H1 (cell line): ENCODE measurements at regions not wholly inside any gene's neighbourhood (a gene's known extent, or its start where the extent isn't known, plus 50 kb on each side); places are given as distances from the start of the nearest gene placed in this dataset.

Experiments used
- CTCF ChIA-PET: fragments of 300-600 bp; sonication (Branson Sonifier 250); formaldehyde crosslinking; loops from one replicate; lab custom pipeline; 2021; ENCODE audit not compliant: partially characterized antibody; lab: Charles Lee
- POLR2A ChIA-PET: fragments of 300-600 bp; sonication (Branson Sonifier 250); formaldehyde crosslinking; loops from one replicate; lab custom pipeline; 2021; ENCODE audit warnings: inconsistent platforms; ENCODE audit not compliant: partially characterized antibody; lab: Charles Lee
- DNase-seq, 2 experiments: peaks; one replicate each; pipeline versions ENCODE4 v3.0.0 to v3.0.0-alpha.2; 2010 to 2022; ENCODE audit warnings: low spot score in 2 of 2, low read depth in 1 of 2, mixed read lengths in 1 of 2
- FAIRE-seq: peaks from 2 replicates; lab custom pipeline; 2011; peaks lifted over from hg19 to GRCh38; lab: Jason Lieb, UNC
- H2AFZ ChIP-seq: 2 replicates; pipeline ENCODE4 v1.8.1; 2012; ENCODE audit warnings: low read length, inconsistent platforms
- H2AK5ac ChIP-seq: 2 replicates; pipeline ENCODE4 v1.6.1; 2013; ENCODE audit warnings: low read depth, low read length
- H2BK120ac ChIP-seq: replicated peaks from 2 replicates; pipeline ENCODE3; 2013; ENCODE audit warnings: low read depth, low read length, inconsistent platforms
- H2BK12ac ChIP-seq: 2 replicates; pipeline ENCODE4 v1.6.1; 2013; ENCODE audit warnings: low read depth, low read length
- H2BK15ac ChIP-seq: 2 replicates; pipeline ENCODE4 v1.6.1; 2013; ENCODE audit warnings: low read length
- H2BK20ac ChIP-seq: 2 replicates; pipeline ENCODE4 v1.6.1; 2013; ENCODE audit warnings: low read length
- H2BK5ac ChIP-seq: 2 replicates; pipeline ENCODE4 v1.6.1; 2013; ENCODE audit warnings: low read depth, low read length
- H3K14ac ChIP-seq: 2 replicates; pipeline ENCODE4 v1.6.1; 2013; ENCODE audit warnings: inconsistent platforms; ENCODE audit not compliant: insufficient read length
- H3K18ac ChIP-seq: 2 replicates; pipeline ENCODE4 v1.6.1; 2013; ENCODE audit warnings: low read length; ENCODE audit errors: extremely low read depth
- H3K23ac ChIP-seq: 2 replicates; pipeline ENCODE4 v1.6.1; 2013; ENCODE audit warnings: inconsistent platforms; ENCODE audit not compliant: insufficient read length
- H3K23me2 ChIP-seq: 2 replicates; pipeline ENCODE4 v1.6.1; 2013; ENCODE audit warnings: low read depth, low read length
- H3K27ac ChIP-seq: 2 replicates; pipeline ENCODE4 v1.6.1; 2011; ENCODE audit warnings: low read depth, low read length, inconsistent platforms
- H3K27me3 ChIP-seq, 4 experiments: replicated peaks in 1 of 4; 1 replicate in 1 of 4; 2 replicates in 3 of 4; pipeline versions ENCODE4 v1.6.1 to v1.8.1; 2011 to 2013; ENCODE audit warnings: low read length in 3 of 4, mild to moderate bottlenecking in 3 of 4, inconsistent platforms in 2 of 4, mixed read lengths in 2 of 4, moderate library complexity in 1 of 4; ENCODE audit not compliant: control insufficient read depth in 3 of 4, insufficient read depth in 3 of 4; ENCODE audit errors: extremely low read depth in 1 of 4
- H3K36me3 ChIP-seq, 4 experiments: 2 replicates each; pipeline versions ENCODE4 v1.6.1 to v1.8.1; 2011 to 2013; ENCODE audit warnings: mild to moderate bottlenecking in 4 of 4, low read length in 3 of 4, moderate library complexity in 2 of 4, control low read depth in 1 of 4, inconsistent platforms in 1 of 4; ENCODE audit not compliant: insufficient read depth in 4 of 4, control insufficient read depth in 2 of 4
- H3K4ac ChIP-seq: replicated peaks from 2 replicates; pipeline ENCODE3; 2013; ENCODE audit warnings: low read length, low read depth, mixed read lengths, inconsistent platforms; ENCODE audit not compliant: insufficient read length
- H3K4me1 ChIP-seq, 4 experiments: replicated peaks in 1 of 4; 1 replicate in 1 of 4; 2 replicates in 3 of 4; pipeline versions ENCODE4 v1.6.1 to v1.8.1; 2011 to 2013; ENCODE audit warnings: low read length in 3 of 4, inconsistent platforms in 2 of 4, mixed read lengths in 1 of 4; ENCODE audit not compliant: insufficient read depth in 4 of 4, control insufficient read depth in 3 of 4
- H3K4me2 ChIP-seq, 2 experiments: 2 replicates each; pipeline versions ENCODE4 v1.6.1 to v1.8.1; 2011 to 2013; ENCODE audit warnings: low read depth in 2 of 2, low read length in 2 of 2, control low read depth in 1 of 2, inconsistent platforms in 1 of 2, mild to moderate bottlenecking in 1 of 2; ENCODE audit not compliant: insufficient read depth in 1 of 2
- H3K4me3 ChIP-seq, 4 experiments: fragments of 200-600, 300-600 bp in 1 of 4; sonication (generic), shearing (Covaris generic), sonication (Bioruptor Twin) in 1 of 4; 2 replicates each; pipeline versions ENCODE4 v1.5.1 to v1.8.1; 2011 to 2016; ENCODE audit warnings: low read length in 4 of 4, low read depth in 3 of 4, control low read depth in 2 of 4, inconsistent platforms in 2 of 4, mild to moderate bottlenecking in 2 of 4, mixed read lengths in 1 of 4, moderate library complexity in 1 of 4; ENCODE audit not compliant: insufficient read depth in 2 of 4; ENCODE audit errors: extremely low read depth in 1 of 4
- H3K56ac ChIP-seq: replicated peaks from 2 replicates; pipeline ENCODE3; 2013; ENCODE audit warnings: low read depth, mild to moderate bottlenecking, mixed read lengths, low read length, inconsistent platforms; ENCODE audit not compliant: insufficient read length
- H3K79me1 ChIP-seq: 2 replicates; pipeline ENCODE4 v1.6.1; 2013; ENCODE audit warnings: low read depth, low read length, control low read depth
- H3K79me2 ChIP-seq, 2 experiments: 2 replicates each; pipeline versions ENCODE4 v1.6.1 to v1.8.1; 2012 to 2013; ENCODE audit warnings: low read length in 2 of 2, mild to moderate bottlenecking in 2 of 2, inconsistent platforms in 1 of 2; ENCODE audit not compliant: insufficient read depth in 2 of 2, control insufficient read depth in 1 of 2
- H3K9ac ChIP-seq, 4 experiments: replicated peaks in 1 of 4; 1 replicate in 1 of 4; 2 replicates in 3 of 4; pipeline versions ENCODE4 v1.6.1 to v1.8.1; 2011 to 2013; ENCODE audit warnings: low read depth in 3 of 4, low read length in 3 of 4, control low read depth in 2 of 4, mild to moderate bottlenecking in 2 of 4, moderate library complexity in 2 of 4, inconsistent platforms in 1 of 4; ENCODE audit errors: extremely low read depth in 1 of 4
- H3K9me3 ChIP-seq, 2 experiments: 2 replicates each; pipeline versions ENCODE4 v1.6.1 to v1.8.1; 2012 to 2013; ENCODE audit warnings: mild to moderate bottlenecking in 2 of 2, moderate library complexity in 2 of 2, control low read depth in 1 of 2, inconsistent platforms in 1 of 2, low read depth in 1 of 2, low read length in 1 of 2, mixed read lengths in 1 of 2; ENCODE audit not compliant: insufficient read depth in 2 of 2
- H4K20me1 ChIP-seq, 2 experiments: replicated peaks in 1 of 2; 2 replicates each; pipeline versions ENCODE3 to v1.8.1; 2011 to 2013; ENCODE audit warnings: inconsistent platforms in 2 of 2, low read length in 2 of 2, mild to moderate bottlenecking in 1 of 2; ENCODE audit not compliant: insufficient read depth in 2 of 2, control insufficient read depth in 1 of 2
- H4K5ac ChIP-seq: 2 replicates; pipeline ENCODE4 v1.6.1; 2013; ENCODE audit warnings: low read length, low read depth, mixed read lengths, inconsistent platforms; ENCODE audit not compliant: insufficient read length
- H4K8ac ChIP-seq: 2 replicates; pipeline ENCODE4 v1.8.0; 2013; ENCODE audit warnings: mild to moderate bottlenecking, moderate library complexity, low read length, inconsistent platforms; ENCODE audit not compliant: insufficient read depth; ENCODE audit errors: extremely low read depth
- H4K91ac ChIP-seq: replicated peaks from 2 replicates; pipeline ENCODE3; 2013; ENCODE audit warnings: low read length, mixed read lengths, inconsistent platforms; ENCODE audit not compliant: insufficient read length
- ATF2 ChIP-seq: IDR thresholded peaks from 2 replicates; pipeline ENCODE4 v1.6.1; 2012; ENCODE audit warnings: low read length, inconsistent platforms
- ATF3 ChIP-seq: IDR thresholded peaks from 2 replicates; pipeline ENCODE4 v1.6.1; 2011; ENCODE audit warnings: low read depth, mild to moderate bottlenecking, low read length; ENCODE audit not compliant: insufficient read depth
- CBX5 ChIP-seq: fragments of 300-800, 300-1000 bp; sonication (generic); IDR thresholded peaks from 2 replicates; pipeline ENCODE4 v1.7.1; 2016; ENCODE audit warnings: antibody characterized with exemption, low read length, low read depth
- CHD2 ChIP-seq: IDR thresholded peaks from 2 replicates; pipeline ENCODE4 v1.6.1; 2012; ENCODE audit warnings: low read length, improper control_type of control experiment
- EGR1 ChIP-seq: IDR thresholded peaks from 2 replicates; pipeline ENCODE4 v1.6.1; 2011; ENCODE audit warnings: low read depth, low read length, borderline replicate concordance
- RAD21 ChIP-seq, 2 experiments: IDR thresholded peaks in 1 of 2; conservative IDR thresholded peaks in 1 of 2; 2 replicates each; pipeline ENCODE4 v1.6.1; 2011; ENCODE audit warnings: low read depth in 2 of 2, low read length in 2 of 2, improper control_type of control experiment in 1 of 2, inconsistent platforms in 1 of 2, mild to moderate bottlenecking in 1 of 2, moderate library complexity in 1 of 2
- SAP30 ChIP-seq: fragments of 300-600 bp; sonication (generic); IDR thresholded peaks from 2 replicates; pipeline ENCODE4 v1.7.1; 2012; ENCODE audit warnings: low read length, moderate library complexity, mild to moderate bottlenecking, inconsistent platforms; ENCODE audit not compliant: insufficient read depth, insufficient replicate concordance
- SP1 ChIP-seq: IDR thresholded peaks from 2 replicates; pipeline ENCODE4 v1.6.1; 2011; ENCODE audit warnings: low read depth, low read length
- SP2 ChIP-seq: IDR thresholded peaks from 2 replicates; pipeline ENCODE4 v1.6.1; 2012; ENCODE audit warnings: mild to moderate bottlenecking, low read length, inconsistent platforms
- SP4 ChIP-seq: IDR thresholded peaks from 2 replicates; pipeline ENCODE4 v1.6.1; 2012; ENCODE audit warnings: low read length, inconsistent platforms
- SUZ12 ChIP-seq: fragments of 200-600 bp; sonication (generic); IDR thresholded peaks from 2 replicates; pipeline ENCODE4 v1.6.1; 2012; ENCODE audit warnings: mild to moderate bottlenecking, inconsistent platforms, low read length, moderate library complexity, mixed read lengths
- TAF1 ChIP-seq: IDR thresholded peaks from 2 replicates; pipeline ENCODE4 v1.6.1; 2011; ENCODE audit warnings: mild to moderate bottlenecking, low read depth, low read length
- ZNF274 ChIP-seq: IDR thresholded peaks from 2 replicates; pipeline ENCODE4 v1.7.0; 2012; ENCODE audit warnings: low read length, borderline replicate concordance; ENCODE audit errors: extremely low read depth
- WGBS, 2 experiments: shearing (Covaris generic) in 1 of 2; methylation state at CpG; one replicate each; pipeline versions ENCODE4 v1.1.6 to v1.1.7; 2013 to 2015; ENCODE audit warnings: low lambda C conversion rate in 2 of 2, mixed read lengths in 2 of 2, inconsistent platforms in 1 of 2, low coverage in 1 of 2, missing lambda C conversion rate in 1 of 2; ENCODE audit not compliant: insufficient replicate concordance in 2 of 2, insufficient coverage in 1 of 2, insufficient read length in 1 of 2; ENCODE audit errors: extremely low coverage in 1 of 2, missing lambda C conversion rate in 1 of 2; 5-methylcytosine and 5-hydroxymethylcytosine counted together

- CTCF ChIA-PET, result interaction anchor here (0.7 to 1.7 kb wide), 2 partner anchors 64 to 231 kb away, joined by 3 to 4 read pairs; no protein-coding TSS in a partner anchor
- Histone ChIP-seq H4K5ac (no peak overlapping the region), H3K27ac (no peak overlapping the region)
- TF ChIP-seq TAF1 (no peak), SP1 (no peak), CHD2 (no peak), ATF3 (no peak), SP4 (no peak), SUZ12 (no peak), SP2 (no peak), ATF2 (no peak), SAP30 (no peak), ZNF274 (no peak), RAD21 (IDR thresholded peaks at IDR 0.05 in 1 of 2, conservative IDR thresholded peaks at IDR 0.05 in 1 of 2; ENCODE audit: low read depth in 2 of 2, low read length in 2 of 2) (no peak), EGR1 (no peak), CBX5 (no peak)
Measured at GRCh38 chr13:59446391-59446790, 717.3 kb downstream of the DIAPH3 start.

More at GRCh38 chr13:59446391-59446790, 717.3 kb downstream of the DIAPH3 start:
- no peak overlapping the region for H4K8ac ChIP-seq
- H3K14ac ChIP-seq, result no peak overlapping the region
- no peak overlapping the region for H2BK15ac ChIP-seq
- DNase-seq, result no peak
- no peak overlapping the region for H3K9ac ChIP-seq
- WGBS, 2 experiments, result 85% methylated on average over 5 of the region's 5 CpGs; no CpG with 5 or more reads in 1 of the 2 experiments
- peak overlapping the region; percentile 41 for H2BK120ac ChIP-seq
- H3K4me1 ChIP-seq, result peaks cover 4 to 17% (median 12%) of the 10 kb centered on the region in 4 experiments; a peak in 6 of 7 replicates
- no peak overlapping the region for H3K4me3 ChIP-seq
- no peak overlapping the region for H2BK5ac ChIP-seq
- H3K36me3 ChIP-seq, result no peaks in the 10 kb centered on the region; a peak in 1 of 8 replicates
- no peak overlapping the region for H2BK20ac ChIP-seq
- H2BK12ac ChIP-seq, result no peak overlapping the region; the same call in 1 of the 2 replicates
- FAIRE-seq, result no peak
- H3K4me2 ChIP-seq, result no peak overlapping the region
- H3K9me3 ChIP-seq, result no peaks in the 10 kb centered on the region
- no peaks in the 10 kb centered on the region; a peak in 2 of 7 replicates for H3K27me3 ChIP-seq
- H3K18ac ChIP-seq, result no peak overlapping the region; the same call in 1 of the 2 replicates
- H4K91ac ChIP-seq, result no peak overlapping the region
- H3K4ac ChIP-seq, result no peak overlapping the region
- no peak overlapping the region for H2AK5ac ChIP-seq
- H3K79me1 ChIP-seq, result no peaks in the 10 kb centered on the region
- no peak overlapping the region for H3K56ac ChIP-seq
- H4K20me1 ChIP-seq, result no peaks in the 10 kb centered on the region
- no peaks in the 10 kb centered on the region for H3K23me2 ChIP-seq
- H3K23ac ChIP-seq, result no peak overlapping the region
- H2AFZ ChIP-seq, result no peak overlapping the region
- no peaks in the 10 kb centered on the region for H3K79me2 ChIP-seq
- POLR2A ChIA-PET, result no interaction called here
